IPS-11a (cell line): ENCODE measurements at regions not wholly inside any gene's neighbourhood (a gene's known extent, or its start where the extent isn't known, plus 50 kb on each side); places are given as distances from the start of the nearest gene placed in this dataset.

Experiments used
- H3K4me3 ChIP-seq: one replicate; pipeline ENCODE4 v1.5.1; 2013; ENCODE audit warnings: low read depth, low read length, control low read depth

- no peak overlapping the region for H3K4me3 ChIP-seq
These were observed 489.1 kb upstream of the LRRTM4 start for GRCh38 chr2:78011251-78011650.

- H3K4me3 ChIP-seq, result no peak overlapping the region
These were observed 498.3 kb upstream of the LRRTM4 start for GRCh38 chr2:78020491-78020890.

GRCh38 chr2:78023356-78023755 lies 501.2 kb upstream of the LRRTM4 start:
- H3K4me3 ChIP-seq, result no peak overlapping the region

GRCh38 chr2:78024996-78025395 lies 502.8 kb upstream of the LRRTM4 start:
- H3K4me3 ChIP-seq, result no peak overlapping the region

- no peak overlapping the region for H3K4me3 ChIP-seq
These were observed 507.3 kb upstream of the LRRTM4 start for GRCh38 chr2:78029392-78029995.

GRCh38 chr2:78034706-78035105 lies 512.5 kb upstream of the LRRTM4 start:
- no peak overlapping the region for H3K4me3 ChIP-seq

- no peak overlapping the region for H3K4me3 ChIP-seq
These were observed 513.6 kb upstream of the LRRTM4 start for GRCh38 chr2:78035804-78036203.

- H3K4me3 ChIP-seq, result no peak overlapping the region
These were observed 529.3 kb upstream of the LRRTM4 start for GRCh38 chr2:78051480-78051879.

- H3K4me3 ChIP-seq, result no peak overlapping the region
These were observed 534.8 kb upstream of the LRRTM4 start for GRCh38 chr2:78056976-78057375.

- H3K4me3 ChIP-seq, result no peak overlapping the region
These were observed 539.1 kb upstream of the LRRTM4 start for GRCh38 chr2:78061301-78061700.

GRCh38 chr2:78061732-78062131 lies 539.6 kb upstream of the LRRTM4 start:
- no peak overlapping the region for H3K4me3 ChIP-seq

- H3K4me3 ChIP-seq, result no peak overlapping the region
These were observed 541.3 kb upstream of the LRRTM4 start for GRCh38 chr2:78063246-78064020.

- H3K4me3 ChIP-seq, result no peak overlapping the region
These were observed 543.2 kb upstream of the LRRTM4 start for GRCh38 chr2:78065366-78065765.

- no peak overlapping the region for H3K4me3 ChIP-seq
These were observed 546.6 kb upstream of the LRRTM4 start for GRCh38 chr2:78068808-78069207.

- H3K4me3 ChIP-seq, result no peak overlapping the region
These were observed 548.5 kb upstream of the LRRTM4 start for GRCh38 chr2:78070693-78071092.

- H3K4me3 ChIP-seq, result no peak overlapping the region
These were observed 555.5 kb upstream of the LRRTM4 start for GRCh38 chr2:78077633-78078032.

GRCh38 chr2:78082555-78082954 lies 560.4 kb upstream of the LRRTM4 start:
- no peak overlapping the region for H3K4me3 ChIP-seq

GRCh38 chr2:78093436-78093835 lies 571.3 kb upstream of the LRRTM4 start:
- H3K4me3 ChIP-seq, result no peak overlapping the region

GRCh38 chr2:78109272-78109671 lies 587.1 kb upstream of the LRRTM4 start:
- no peak overlapping the region for H3K4me3 ChIP-seq

- no peak overlapping the region for H3K4me3 ChIP-seq
These were observed 593.1 kb upstream of the LRRTM4 start for GRCh38 chr2:78115291-78115690.

GRCh38 chr2:78118037-78118436 lies 595.9 kb upstream of the LRRTM4 start:
- no peak overlapping the region for H3K4me3 ChIP-seq

- H3K4me3 ChIP-seq, result no peak overlapping the region
These were observed 598.1 kb upstream of the LRRTM4 start for GRCh38 chr2:78120275-78120674.

- no peak overlapping the region for H3K4me3 ChIP-seq
These were observed 602.9 kb upstream of the LRRTM4 start for GRCh38 chr2:78125042-78125441.
